GM18868 (cell line): ENCODE measurements at regions not wholly inside any gene's neighbourhood (a gene's known extent, or its start where the extent isn't known, plus 50 kb on each side); places are given as distances from the start of the nearest gene placed in this dataset.

Source experiments
- ATAC-seq: cut with Tn5 transposase; IDR thresholded peaks from one replicate; pipeline ENCODE4 v1.9.1; 2021; ENCODE audit warnings: mild to moderate bottlenecking, moderate library complexity; ENCODE audit not compliant: unreplicated experiment

- ATAC-seq: no peak
Observed at GRCh38 chr15:31151301-31152233, 50.0 kb upstream of the TRPM1 start.

- no peak for ATAC-seq
Observed at GRCh38 chr15:31153531-31153930, 52.0 kb upstream of the TRPM1 start.

GRCh38 chr15:31155151-31155550 is 53.6 kb upstream of the TRPM1 start:
- no peak for ATAC-seq

GRCh38 chr15:31156226-31156625 is 54.7 kb upstream of the TRPM1 start:
- ATAC-seq: no peak

DNA sequence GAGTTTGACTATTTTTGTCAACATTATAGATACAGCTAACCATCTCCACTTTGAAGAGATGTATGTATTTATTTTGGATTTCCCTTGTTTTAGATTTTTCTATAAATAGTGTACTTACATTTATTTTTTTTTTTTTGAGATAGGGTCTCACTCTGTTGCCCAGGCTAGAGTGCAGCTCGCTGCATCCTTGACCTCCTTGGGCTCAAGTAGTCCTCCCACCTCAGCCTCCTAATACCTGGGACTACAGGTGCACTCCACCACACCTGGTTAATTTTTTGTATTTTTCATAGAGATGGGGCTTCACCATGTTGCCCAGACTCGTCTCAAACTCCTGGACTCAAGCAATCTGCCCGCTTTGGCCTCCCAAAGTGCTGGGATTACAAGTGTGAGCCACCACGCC is 55.3 kb upstream of the TRPM1 start:
- ATAC-seq: no peak

DNA sequence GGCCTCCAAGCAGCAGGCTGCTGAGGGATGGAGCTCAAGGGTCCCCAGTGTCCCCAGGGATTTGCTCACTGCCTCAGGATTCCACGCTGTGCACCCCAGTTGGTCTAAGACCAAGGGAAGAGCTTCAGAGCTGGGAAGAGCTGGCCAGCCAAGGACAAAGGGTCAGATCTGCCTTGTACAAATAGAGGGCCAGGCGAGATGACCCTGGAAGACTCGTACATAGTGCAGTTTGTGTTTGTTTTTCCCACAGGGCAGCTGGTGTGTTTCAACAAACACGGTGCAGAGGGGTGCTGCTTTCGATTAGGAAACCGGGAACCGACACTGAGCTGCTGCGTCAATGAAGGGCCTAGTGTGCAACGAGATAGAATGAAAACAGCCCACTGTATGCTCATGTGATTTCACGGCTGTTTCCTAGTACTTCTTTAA is 56.1 kb upstream of the TRPM1 start:
- no peak for ATAC-seq

GRCh38 chr15:31158858-31159569 is 57.5 kb upstream of the TRPM1 start:
- ATAC-seq: no peak

- ATAC-seq: no peak
Observed at GRCh38 chr15:31159837-31160236, 58.3 kb upstream of the TRPM1 start.

GRCh38 chr15:31160297-31160696 is 58.8 kb upstream of the TRPM1 start:
- no peak for ATAC-seq

DNA sequence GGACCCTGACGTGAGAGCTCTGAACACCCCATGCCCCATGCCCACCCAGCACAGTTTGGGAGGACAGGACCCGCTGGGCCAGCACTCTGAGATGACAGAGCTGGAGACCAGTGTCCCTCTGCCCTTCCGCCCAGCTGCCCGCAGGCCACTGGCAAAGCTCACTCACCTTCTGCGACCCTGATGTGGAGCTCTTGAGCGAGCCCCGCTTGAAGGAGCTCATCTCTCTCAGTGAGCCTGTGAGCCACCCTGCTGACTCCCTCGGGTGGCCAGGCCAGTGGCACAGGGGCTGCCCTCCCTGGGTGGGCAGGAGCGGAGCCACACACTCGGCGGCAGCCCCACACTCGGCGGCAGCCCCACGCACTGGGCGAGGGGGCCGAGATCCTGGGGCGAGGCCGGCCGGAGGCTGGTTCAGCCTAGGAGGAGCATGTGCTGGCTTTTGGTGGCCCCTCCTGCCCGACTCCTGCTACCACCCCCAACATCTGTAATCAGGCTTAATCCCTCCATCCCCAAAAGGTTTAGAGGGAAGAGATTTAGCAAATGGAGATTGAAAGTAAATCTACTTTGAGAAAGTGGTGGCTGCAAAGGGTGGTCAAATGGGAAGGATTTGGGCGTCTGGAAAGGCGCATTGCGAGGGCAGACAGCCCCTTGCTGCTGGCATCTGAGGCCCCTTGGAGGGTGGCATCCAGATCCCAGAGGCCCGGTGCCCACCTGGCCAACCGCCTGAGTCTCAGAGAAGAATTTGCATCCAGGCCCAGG is 59.4 kb upstream of the TRPM1 start:
- ATAC-seq: no peak

DNA sequence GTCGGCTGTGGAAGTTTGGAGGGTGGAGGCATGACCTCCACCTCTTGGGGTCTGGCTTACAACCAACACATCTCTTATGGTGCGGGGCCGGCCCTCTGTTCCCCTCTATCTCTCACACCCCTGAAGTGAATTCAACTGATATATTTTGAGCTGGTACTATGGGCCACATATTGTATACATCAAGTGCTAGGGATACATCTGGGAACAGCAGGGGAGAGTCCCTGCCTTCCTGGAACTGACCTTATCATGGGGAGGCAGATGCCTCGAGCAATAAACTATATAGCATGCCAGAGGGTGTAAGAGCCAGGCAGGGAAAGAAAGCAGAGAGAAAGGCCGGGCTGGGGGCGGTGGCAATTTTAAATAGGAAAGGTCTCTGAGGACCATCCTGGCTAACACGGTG is 60.4 kb upstream of the TRPM1 start:
- ATAC-seq: no peak

DNA sequence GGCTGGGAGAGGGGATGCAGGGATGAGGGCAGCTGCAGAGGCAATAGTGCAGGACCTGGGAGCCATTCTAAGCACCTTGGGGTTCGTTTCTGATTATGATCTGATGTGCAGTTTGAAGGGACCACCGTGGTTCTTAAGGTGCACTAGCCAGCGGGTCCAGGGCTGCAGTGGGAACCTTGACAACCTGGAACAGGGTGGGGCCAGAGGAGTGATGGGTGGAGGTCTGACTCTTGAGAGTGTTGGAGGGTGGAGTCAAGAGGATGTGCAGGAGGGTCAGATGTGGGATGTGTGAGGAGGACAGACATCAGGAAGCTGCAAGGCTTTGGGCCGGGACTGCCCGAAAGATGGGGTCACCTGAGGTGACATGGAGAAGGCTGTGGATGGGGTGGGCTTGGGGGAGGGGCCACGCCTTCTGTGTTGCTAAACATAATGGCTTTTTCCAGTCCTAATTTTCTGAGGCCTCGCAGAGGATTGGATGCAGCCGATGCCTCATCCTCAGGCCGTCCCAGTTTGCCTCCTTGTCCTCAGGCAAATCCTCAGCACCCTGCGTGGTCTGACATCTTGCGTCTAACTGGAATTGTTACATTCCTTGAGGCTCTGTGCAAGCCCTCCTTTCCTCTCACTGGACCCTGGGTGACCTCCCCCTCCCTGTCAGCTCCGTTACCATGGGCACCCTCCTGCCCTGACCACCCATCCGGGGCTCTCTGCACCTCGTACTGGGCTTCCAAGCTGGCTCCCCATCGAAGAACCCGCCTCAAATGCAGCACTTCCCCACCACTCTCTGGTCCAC is 61.4 kb upstream of the TRPM1 start:
- ATAC-seq: no peak

DNA sequence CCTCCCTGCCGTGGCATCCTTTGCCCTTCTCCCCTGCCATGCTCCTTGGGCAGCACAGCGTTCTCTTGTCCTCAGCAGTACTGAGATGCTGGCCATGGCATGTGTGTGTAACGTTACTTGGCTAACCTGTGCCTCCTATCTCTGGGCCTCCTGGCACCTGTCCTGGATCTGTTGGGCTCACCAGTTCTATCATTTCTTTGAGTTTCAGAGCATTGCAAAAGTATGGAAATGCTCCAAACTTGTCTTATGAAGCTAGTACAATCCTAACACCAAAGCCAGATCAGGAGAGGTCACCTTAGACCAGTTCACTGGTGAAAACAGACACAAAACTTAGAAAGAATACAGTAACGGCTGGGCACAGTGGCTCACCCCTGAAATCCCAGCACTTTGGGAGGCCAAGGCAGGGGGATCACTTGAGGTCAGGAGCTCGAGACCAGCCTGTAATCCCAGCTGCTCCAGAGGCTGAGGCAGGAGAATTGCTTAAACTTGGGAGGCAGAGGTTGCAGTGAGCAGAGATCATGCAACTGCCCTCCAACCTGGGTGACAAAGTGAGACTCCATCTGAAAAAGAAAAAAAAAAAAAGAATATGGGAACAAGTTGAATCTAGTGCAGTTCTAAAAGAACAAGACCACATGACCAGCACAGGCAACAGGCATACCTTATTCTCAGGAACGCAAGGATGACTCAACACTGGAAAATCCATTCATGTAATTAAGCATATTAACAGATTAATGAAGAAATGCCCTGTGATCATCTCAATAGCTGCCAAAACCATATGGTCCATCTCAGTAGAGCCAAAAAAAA is 62.4 kb upstream of the TRPM1 start:
- no peak for ATAC-seq

- ATAC-seq: no peak
Observed at GRCh38 chr15:31164573-31164912, 63.0 kb upstream of the TRPM1 start.

DNA sequence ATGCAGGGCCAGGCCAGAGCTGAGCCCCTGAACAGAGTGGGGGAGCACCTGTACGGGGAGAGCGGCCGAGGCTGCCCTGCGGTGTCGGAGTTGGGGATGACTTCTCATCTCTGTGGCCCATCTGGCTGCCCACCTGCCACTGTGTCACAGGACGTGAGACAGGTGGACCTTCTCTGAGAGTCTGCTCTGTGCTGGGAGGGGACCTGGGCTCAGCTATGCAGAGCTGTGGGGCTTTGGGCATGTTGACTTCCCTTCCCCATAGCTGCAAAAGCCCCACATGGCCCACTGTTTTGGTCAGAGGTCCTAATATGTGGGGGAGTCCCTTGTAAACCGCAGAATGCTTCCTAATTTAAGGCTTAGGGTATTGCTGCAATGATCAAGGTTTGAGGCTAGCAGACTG is 68.0 kb upstream of the TRPM1 start:
- ATAC-seq: no peak

- ATAC-seq: no peak
Observed at GRCh38 chr15:31171731-31172130, 70.2 kb upstream of the TRPM1 start.

GRCh38 chr15:31172606-31173005 is 71.1 kb upstream of the TRPM1 start:
- no peak for ATAC-seq

DNA sequence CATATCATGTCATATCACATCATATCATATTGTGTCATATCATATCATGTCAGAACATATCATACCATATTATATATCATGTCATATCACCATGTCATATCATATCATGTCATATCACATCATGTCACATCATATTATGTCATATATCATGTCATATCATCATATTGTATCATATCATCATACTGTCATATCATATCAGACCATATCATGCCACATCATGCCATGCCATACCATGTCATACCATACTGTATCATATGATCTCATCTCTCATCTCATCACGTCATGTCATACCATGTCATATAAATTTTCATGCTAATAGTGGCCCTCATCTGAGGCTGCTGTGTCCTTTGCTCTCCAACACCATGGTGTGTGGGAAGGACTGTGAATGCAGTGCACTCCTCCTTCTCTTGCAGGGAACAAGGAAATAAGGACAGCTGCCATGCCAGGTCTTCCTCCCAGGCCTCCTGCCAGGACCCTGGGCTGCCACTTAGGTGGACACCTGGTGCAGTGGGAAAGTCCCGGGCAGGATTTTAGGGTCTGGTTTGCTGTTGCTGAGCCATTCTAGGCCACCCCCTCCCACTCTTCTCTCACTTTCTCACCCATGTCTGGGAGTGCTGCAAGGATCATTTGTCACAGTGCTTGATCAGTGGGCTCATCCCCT is 72.4 kb upstream of the TRPM1 start:
- ATAC-seq: no peak

GRCh38 chr15:31175484-31175883 is 74.0 kb upstream of the TRPM1 start:
- no peak for ATAC-seq
